ENCODE measurements at regions not wholly inside any gene's neighbourhood (a gene's known extent, or its start where the extent isn't known, plus 50 kb on each side); places are given as distances from the start of the nearest gene placed in this dataset.
"Not testable (repeated sequence)": the region's sequence is repeated elsewhere in the genome, so short reads cannot be mapped to it uniquely, and the experiment has no call there.

GRCh38 chr2:82748653-82749052 is 1710.4 kb downstream of the SUCLG1 start:
- POLR2A ChIA-PET, result no interaction called here
- Histone ChIP-seq H3K4me3 (ENCODE audit: low read depth, low read length) (no peak overlapping the region), H3K4me1 (ENCODE audit: control insufficient read depth, insufficient read depth, low read length) (no peaks in the 10 kb centered on the region), H3K27ac (ENCODE audit: extremely low read depth, low read depth, low read length) (no peak overlapping the region), H3K9me3 (ENCODE audit: control insufficient read depth, insufficient read depth, low read depth, low read length) (no peaks in the 10 kb centered on the region), H3K36me3 (ENCODE audit: control insufficient read depth in 2 of 2, insufficient read depth in 1 of 2, low read length in 2 of 2) (no peaks in the 10 kb centered on the region)
- TF ChIP-seq INSM2 (tag by site-specific recombination; IDR thresholded peaks at IDR 0.05) (no peak), ZNF239 (tag by site-specific recombination; IDR thresholded peaks at IDR 0.05) (no peak), ZNF488 (tag by site-specific recombination; IDR thresholded peaks at IDR 0.05) (no peak), BCL11B (tag by site-specific recombination; IDR thresholded peaks at IDR 0.05; ENCODE audit: low read depth) (no peak), KLF10 (tag by site-specific recombination; IDR thresholded peaks at IDR 0.05) (no peak), ZNF510 (tag by site-specific recombination; IDR thresholded peaks at IDR 0.05; ENCODE audit: insufficient replicate concordance) (no peak), ZNF132 (tag by site-specific recombination; IDR thresholded peaks at IDR 0.05; ENCODE audit: borderline replicate concordance) (no peak), ZNF544 (tag by site-specific recombination; IDR thresholded peaks at IDR 0.05) (no peak), ZBTB1 (tag by site-specific recombination; IDR thresholded peaks at IDR 0.05) (no peak), ZNF416 (tag by site-specific recombination; IDR thresholded peaks at IDR 0.05) (no peak)
- CTCF ChIA-PET, result no interaction called here

GRCh38 chr2:82740527-82740926 is 1718.6 kb downstream of the SUCLG1 start:
- H3K4me3 ChIP-seq (ENCODE audit: low read depth, low read length), result no peak overlapping the region
- no peak for TF ChIP-seq ZNF423 (tag by site-specific recombination; IDR thresholded peaks at IDR 0.05)
- TF ChIP-seq ZNF837 (tag by site-specific recombination; IDR thresholded peaks at IDR 0.05), result no peak
- TF ChIP-seq ZNF121 (tag by site-specific recombination; IDR thresholded peaks at IDR 0.05), result no peak
- TF ChIP-seq KLF8 (tag by site-specific recombination; IDR thresholded peaks at IDR 0.05), result no peak
- TF ChIP-seq ZBTB1 (tag by site-specific recombination; IDR thresholded peaks at IDR 0.05), result no peak
- ChIA-PET CTCF (no interaction called here), POLR2A (no interaction called here)
- no peak overlapping the region for H3K27ac ChIP-seq (ENCODE audit: extremely low read depth, low read depth, low read length)
- H3K36me3 ChIP-seq (ENCODE audit: control insufficient read depth in 2 of 2, insufficient read depth in 1 of 2, low read length in 2 of 2), result no peaks in the 10 kb centered on the region
- H3K9me3 ChIP-seq (ENCODE audit: control insufficient read depth, insufficient read depth, low read depth, low read length), result no peaks in the 10 kb centered on the region
- H3K4me1 ChIP-seq (ENCODE audit: control insufficient read depth, insufficient read depth, low read length), result no peaks in the 10 kb centered on the region

- H3K9me3 ChIP-seq (ENCODE audit: control insufficient read depth, insufficient read depth, low read depth, low read length); H3K36me3 ChIP-seq (ENCODE audit: control insufficient read depth in 2 of 2, insufficient read depth in 1 of 2, low read length in 2 of 2); H3K4me1 ChIP-seq (ENCODE audit: control insufficient read depth, insufficient read depth, low read length); H3K27ac ChIP-seq (ENCODE audit: extremely low read depth, low read depth, low read length); POLR2A ChIA-PET; H3K4me3 ChIP-seq (ENCODE audit: low read depth, low read length): not testable (repeated sequence)
- CTCF ChIA-PET, result interaction anchor here (0.7 kb wide), 1 partner anchor 33 kb away, joined by 7 read pairs; no protein-coding TSS in a partner anchor
Observed at GRCh38 chr2:82737965-82738364, 1721.1 kb downstream of the SUCLG1 start.

- Histone ChIP-seq H3K9me3 (ENCODE audit: control insufficient read depth, insufficient read depth, low read depth, low read length) (no peaks in the 10 kb centered on the region), H3K4me1 (ENCODE audit: control insufficient read depth, insufficient read depth, low read length) (no peaks in the 10 kb centered on the region), H3K36me3 (ENCODE audit: control insufficient read depth in 2 of 2, insufficient read depth in 1 of 2, low read length in 2 of 2) (no peaks in the 10 kb centered on the region), H3K4me3 (ENCODE audit: low read depth, low read length) (no peak overlapping the region), H3K27ac (ENCODE audit: extremely low read depth, low read depth, low read length) (no peak overlapping the region)
- TF ChIP-seq EGR2 (tag by site-specific recombination; IDR thresholded peaks at IDR 0.05; ENCODE audit: low read depth) (no peak), ZNF335 (tag by site-specific recombination; conservative IDR thresholded peaks at IDR 0.05) (no peak), ZNF19 (tag by site-specific recombination; IDR thresholded peaks at IDR 0.05; ENCODE audit: low read depth) (no peak), ZBTB21 (tag by site-specific recombination; IDR thresholded peaks at IDR 0.05) (no peak), IKZF3 (tag by site-specific recombination; IDR thresholded peaks at IDR 0.05) (no peak), ZNF670 (tag by site-specific recombination; IDR thresholded peaks at IDR 0.05; ENCODE audit: low read depth) (no peak), ZIC2 (tag by site-specific recombination; IDR thresholded peaks at IDR 0.05) (no peak)
- TF ChIP-seq, protein P1, sequence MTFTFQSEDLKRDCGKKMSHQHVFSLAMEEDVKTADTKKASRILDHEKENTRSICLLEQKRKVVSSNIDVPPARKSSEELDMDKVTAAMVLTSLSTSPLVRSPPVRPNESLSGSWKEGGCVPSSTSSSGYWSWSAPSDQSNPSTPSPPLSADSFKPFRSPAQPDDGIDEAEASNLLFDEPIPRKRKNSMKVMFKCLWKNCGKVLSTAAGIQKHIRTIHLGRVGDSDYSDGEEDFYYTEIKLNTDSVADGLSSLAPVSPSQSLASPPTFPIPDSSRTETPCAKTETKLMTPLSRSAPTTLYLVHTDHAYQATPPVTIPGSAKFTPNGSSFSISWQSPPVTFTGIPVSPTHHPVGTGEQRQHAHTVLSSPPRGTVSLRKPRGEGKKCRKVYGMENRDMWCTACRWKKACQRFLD (tag by site-specific recombination; IDR thresholded peaks at IDR 0.05), result no peak
- TF ChIP-seq, protein P2, sequence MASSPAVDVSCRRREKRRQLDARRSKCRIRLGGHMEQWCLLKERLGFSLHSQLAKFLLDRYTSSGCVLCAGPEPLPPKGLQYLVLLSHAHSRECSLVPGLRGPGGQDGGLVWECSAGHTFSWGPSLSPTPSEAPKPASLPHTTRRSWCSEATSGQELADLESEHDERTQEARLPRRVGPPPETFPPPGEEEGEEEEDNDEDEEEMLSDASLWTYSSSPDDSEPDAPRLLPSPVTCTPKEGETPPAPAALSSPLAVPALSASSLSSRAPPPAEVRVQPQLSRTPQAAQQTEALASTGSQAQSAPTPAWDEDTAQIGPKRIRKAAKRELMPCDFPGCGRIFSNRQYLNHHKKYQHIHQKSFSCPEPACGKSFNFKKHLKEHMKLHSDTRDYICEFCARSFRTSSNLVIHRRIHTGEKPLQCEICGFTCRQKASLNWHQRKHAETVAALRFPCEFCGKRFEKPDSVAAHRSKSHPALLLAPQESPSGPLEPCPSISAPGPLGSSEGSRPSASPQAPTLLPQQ (tag by site-specific recombination; IDR thresholded peaks at IDR 0.05), result no peak
- POLR2A ChIA-PET, result no interaction called here
- CTCF ChIA-PET, result no interaction called here
Observed at GRCh38 chr2:82735336-82735735, 1723.7 kb downstream of the SUCLG1 start.

Data from HEK293 (cell line).